ENCODE measurements at regions not wholly inside any gene's neighbourhood (a gene's known extent, or its start where the extent isn't known, plus 50 kb on each side); places are given as distances from the start of the nearest gene placed in this dataset.

- WGBS (ENCODE audit: low lambda C conversion rate): 66% methylated on average over 4 of the region's 4 CpGs
- no peaks in the 10 kb centered on the region for H3K79me2 ChIP-seq (ENCODE audit: insufficient read depth)
- no peaks in the 10 kb centered on the region for H3K27me3 ChIP-seq (ENCODE audit: insufficient read depth)
- no peak for DNase-seq
- no peak overlapping the region for H3K27ac ChIP-seq (ENCODE audit: low read depth in 2 of 2, low read length in 1 of 2)
- H3K36me3 ChIP-seq (replicated peaks in 1 of 2; ENCODE audit: control insufficient read depth in 1 of 2, insufficient read depth in 2 of 2, low read length in 1 of 2): no peaks in the 10 kb centered on the region
- CTCF ChIA-PET: no interaction called here
- no peak overlapping the region for H3K4me2 ChIP-seq
- H3K9ac ChIP-seq: no peak overlapping the region
- POLR2A ChIA-PET: no interaction called here
- no peak overlapping the region for H3K4me3 ChIP-seq (ENCODE audit: low read depth in 2 of 2, low read length in 1 of 2)
- no peaks in the 10 kb centered on the region for H3K9me2 ChIP-seq
- no peaks in the 10 kb centered on the region for H3K9me3 ChIP-seq
- no peak for TF ChIP-seq TAF1 (IDR thresholded peaks at IDR 0.05; ENCODE audit: borderline replicate concordance, low read depth, low read length)
- TF ChIP-seq ELF1 (IDR thresholded peaks at IDR 0.05): no peak
- TF ChIP-seq IRF3 (IDR thresholded peaks at IDR 0.05; ENCODE audit: low read depth, low read length): no peak
- no peak for TF ChIP-seq RFX5 (IDR thresholded peaks at IDR 0.05; ENCODE audit: low read length)
- no peak for TF ChIP-seq PBX3 (IDR thresholded peaks at IDR 0.05)
- H2AFZ ChIP-seq (ENCODE audit: low read depth): no peak overlapping the region
- H4K20me1 ChIP-seq (ENCODE audit: insufficient read depth): no peaks in the 10 kb centered on the region
- H3F3A ChIP-seq (replicated peaks; ENCODE audit: insufficient read depth): no peaks in the 10 kb centered on the region
- no peaks in the 10 kb centered on the region for H3K4me1 ChIP-seq (ENCODE audit: control insufficient read depth in 1 of 2, insufficient read depth in 2 of 2, low read depth in 1 of 2, low read length in 1 of 2)
Observed at GRCh38 chr1:57633056-57633455, 209.2 kb upstream of the DAB1 start.

GRCh38 chr1:57632401-57632800 is 208.5 kb upstream of the DAB1 start:
- Histone ChIP-seq H3K4me1 (ENCODE audit: control insufficient read depth in 1 of 2, insufficient read depth in 2 of 2, low read depth in 1 of 2, low read length in 1 of 2) (no peaks in the 10 kb centered on the region), H2AFZ (ENCODE audit: low read depth) (no peak overlapping the region), H3K9me2 (no peaks in the 10 kb centered on the region), H3K27me3 (ENCODE audit: insufficient read depth) (no peaks in the 10 kb centered on the region), H3K27ac (ENCODE audit: low read depth in 2 of 2, low read length in 1 of 2) (no peak overlapping the region), H3F3A (replicated peaks; ENCODE audit: insufficient read depth) (no peaks in the 10 kb centered on the region), H3K9me3 (no peaks in the 10 kb centered on the region), H4K20me1 (ENCODE audit: insufficient read depth) (no peaks in the 10 kb centered on the region), H3K9ac (no peak overlapping the region), H3K4me2 (no peak overlapping the region), H3K4me3 (ENCODE audit: low read depth in 2 of 2, low read length in 1 of 2) (no peak overlapping the region), H3K36me3 (replicated peaks in 1 of 2; ENCODE audit: control insufficient read depth in 1 of 2, insufficient read depth in 2 of 2, low read length in 1 of 2) (no peaks in the 10 kb centered on the region), H3K79me2 (ENCODE audit: insufficient read depth) (no peaks in the 10 kb centered on the region)
- CTCF ChIA-PET: no interaction called here
- WGBS (ENCODE audit: low lambda C conversion rate): 62% methylated on average over 3 of the region's 3 CpGs
- DNase-seq: no peak
- peak; percentile 71; the same call in 1 of the 2 replicates for TF ChIP-seq REST (IDR thresholded peaks at IDR 0.05; ENCODE audit: low read depth, low read length)
- no peak for TF ChIP-seq MAX (IDR thresholded peaks at IDR 0.05; ENCODE audit: low read depth)
- POLR2A ChIA-PET: no interaction called here

Data from SK-N-SH (cell line).